ENCODE measurements at regions not wholly inside any gene's neighbourhood (a gene's known extent, or its start where the extent isn't known, plus 50 kb on each side); places are given as distances from the start of the nearest gene placed in this dataset.

DNA sequence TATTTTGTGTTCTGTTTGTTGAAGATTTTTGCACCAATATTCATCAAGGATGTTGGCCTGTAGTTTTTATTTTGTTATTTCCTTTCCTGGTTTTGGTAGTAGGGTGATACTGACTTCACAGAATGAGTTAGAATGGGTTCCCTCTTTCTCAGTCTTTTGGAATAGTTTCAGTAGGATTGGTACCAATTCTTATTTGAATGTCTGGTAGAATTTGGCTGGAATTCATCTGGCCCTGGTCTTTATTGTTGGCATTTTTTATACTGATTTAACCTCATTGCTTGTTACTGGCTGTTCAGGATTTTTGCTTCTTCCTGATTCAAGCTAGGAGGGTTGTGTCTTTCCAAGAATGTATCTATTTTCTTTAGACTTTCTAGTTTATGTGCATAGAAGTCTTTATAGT lies 263.7 kb downstream of the SOX11 start:
- no peak for DNase-seq (ENCODE audit: low spot score)

- DNase-seq (ENCODE audit: low spot score): no peak
Observed at GRCh38 chr2:5959836-5960820, 267.9 kb downstream of the SOX11 start.

GRCh38 chr2:5967506-5967905 lies 275.3 kb downstream of the SOX11 start:
- DNase-seq (ENCODE audit: low spot score): no peak

DNA sequence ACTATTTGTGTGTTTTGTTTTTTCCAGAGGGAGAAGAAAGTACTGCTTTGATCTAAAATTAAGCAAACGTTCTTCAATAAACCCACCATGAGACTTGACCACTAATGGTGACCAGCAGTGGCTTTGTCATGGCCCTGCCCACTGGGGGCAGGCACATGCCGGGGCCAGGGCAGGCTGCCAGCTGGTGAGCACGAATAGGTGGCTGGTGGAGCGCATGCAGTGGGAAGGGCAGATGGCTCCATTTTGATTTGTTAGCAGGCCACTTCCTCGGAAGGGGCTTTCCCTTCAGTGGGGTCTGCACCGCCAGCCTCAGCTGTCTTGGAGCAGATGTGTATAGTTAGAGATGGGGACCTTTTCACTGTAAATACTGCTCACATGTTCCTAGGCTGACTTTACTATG lies 277.1 kb downstream of the SOX11 start:
- no peak for DNase-seq (ENCODE audit: low spot score)

- no peak for DNase-seq (ENCODE audit: low spot score)
Observed at GRCh38 chr2:5970347-5970746, 278.2 kb downstream of the SOX11 start.

GRCh38 chr2:5974477-5974876 lies 282.3 kb downstream of the SOX11 start:
- no peak for DNase-seq (ENCODE audit: low spot score)

- no peak for DNase-seq (ENCODE audit: low spot score)
Observed at GRCh38 chr2:5975401-5975800, 283.2 kb downstream of the SOX11 start.

DNA sequence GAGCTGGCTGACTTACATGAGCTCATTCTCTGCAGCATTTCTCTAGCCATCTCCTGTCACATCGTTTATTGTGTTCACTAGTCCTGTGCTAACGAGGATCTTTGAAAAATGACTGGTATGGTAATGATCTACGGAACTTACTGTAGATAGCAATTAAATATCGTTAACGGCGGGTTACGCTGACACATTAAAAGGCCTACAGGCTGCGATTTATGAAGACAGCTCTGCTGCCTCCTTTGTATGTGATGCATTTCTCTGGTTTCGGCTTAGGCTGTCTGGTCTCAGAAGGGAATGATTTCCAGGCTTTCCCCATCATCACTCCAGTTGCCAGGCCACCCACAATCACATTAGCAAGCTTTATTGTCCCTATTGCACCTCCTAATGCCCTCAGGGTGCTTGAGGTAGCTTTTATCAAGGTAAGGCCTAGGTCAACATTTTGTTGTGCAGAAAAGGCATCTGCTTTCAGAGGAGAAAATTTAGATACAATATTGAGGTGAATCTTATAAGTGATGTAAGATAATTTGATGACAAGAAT lies 284.4 kb downstream of the SOX11 start:
- no peak for DNase-seq (ENCODE audit: low spot score)

GRCh38 chr2:5977477-5977876 lies 285.3 kb downstream of the SOX11 start:
- DNase-seq (ENCODE audit: low spot score): no peak

DNA sequence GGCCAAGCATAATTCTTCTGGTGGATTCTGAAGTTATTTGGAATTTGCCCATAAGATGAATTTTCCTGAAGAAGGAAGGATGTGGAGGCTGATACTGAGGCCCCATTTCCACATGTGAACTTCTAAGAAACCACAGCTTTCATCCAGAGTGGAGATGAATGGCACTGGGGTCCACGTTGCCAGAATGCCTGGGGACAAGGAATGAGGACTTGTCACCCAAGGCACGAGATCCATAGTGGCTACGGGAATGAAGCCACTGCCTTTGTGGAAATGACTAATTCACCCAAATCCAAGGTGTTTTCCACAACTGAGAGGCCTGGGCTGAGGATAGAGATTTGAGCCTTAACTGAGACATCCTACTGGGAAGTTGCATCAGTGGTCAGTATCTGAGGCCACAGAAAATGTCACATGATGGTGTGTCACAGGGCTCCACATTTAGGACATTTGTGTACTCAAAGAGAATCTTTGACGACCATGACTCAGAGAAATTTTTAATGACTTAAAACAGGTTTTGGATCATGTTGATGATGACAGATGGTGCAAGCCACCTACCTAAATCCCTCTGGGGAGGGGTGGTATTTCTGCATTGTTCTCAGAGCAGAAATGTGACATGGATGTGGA lies 286.1 kb downstream of the SOX11 start:
- no peak for DNase-seq (ENCODE audit: low spot score)

DNA sequence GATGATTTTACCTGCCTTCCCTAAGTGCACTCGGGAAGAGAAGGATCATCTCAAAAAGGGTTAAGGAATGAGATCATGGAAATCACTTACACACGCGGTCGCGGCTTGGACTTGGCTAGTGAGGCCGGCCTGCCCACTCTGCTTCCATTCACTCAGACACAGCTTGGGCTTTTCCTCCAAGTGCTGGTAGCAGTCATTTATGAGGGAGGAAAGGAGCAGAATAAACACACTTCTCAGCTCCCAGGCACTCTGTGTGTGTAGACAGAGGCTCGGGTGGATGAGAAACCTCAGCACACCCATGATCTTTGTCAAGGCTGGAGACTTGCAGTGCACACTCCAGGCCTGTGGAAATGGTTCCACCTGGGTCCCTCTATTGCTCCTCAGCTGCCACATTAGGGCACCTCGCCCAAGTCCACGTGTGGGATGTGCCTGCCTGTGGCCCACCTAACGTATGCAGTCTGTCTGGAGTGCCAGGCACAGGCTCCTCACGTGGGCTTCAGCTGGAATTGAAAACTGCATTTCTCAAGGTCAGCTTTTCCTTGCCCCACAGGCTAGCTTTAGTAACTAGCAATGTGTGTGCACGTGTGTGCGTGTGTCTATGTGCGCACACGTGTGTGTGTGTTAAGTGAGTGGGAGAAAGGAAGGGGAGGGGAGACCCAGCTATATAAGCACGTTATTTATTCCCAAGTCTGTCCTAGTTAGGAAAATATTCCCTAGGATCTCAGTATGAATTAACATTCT lies 288.4 kb downstream of the SOX11 start:
- DNase-seq (ENCODE audit: low spot score): no peak

DNA sequence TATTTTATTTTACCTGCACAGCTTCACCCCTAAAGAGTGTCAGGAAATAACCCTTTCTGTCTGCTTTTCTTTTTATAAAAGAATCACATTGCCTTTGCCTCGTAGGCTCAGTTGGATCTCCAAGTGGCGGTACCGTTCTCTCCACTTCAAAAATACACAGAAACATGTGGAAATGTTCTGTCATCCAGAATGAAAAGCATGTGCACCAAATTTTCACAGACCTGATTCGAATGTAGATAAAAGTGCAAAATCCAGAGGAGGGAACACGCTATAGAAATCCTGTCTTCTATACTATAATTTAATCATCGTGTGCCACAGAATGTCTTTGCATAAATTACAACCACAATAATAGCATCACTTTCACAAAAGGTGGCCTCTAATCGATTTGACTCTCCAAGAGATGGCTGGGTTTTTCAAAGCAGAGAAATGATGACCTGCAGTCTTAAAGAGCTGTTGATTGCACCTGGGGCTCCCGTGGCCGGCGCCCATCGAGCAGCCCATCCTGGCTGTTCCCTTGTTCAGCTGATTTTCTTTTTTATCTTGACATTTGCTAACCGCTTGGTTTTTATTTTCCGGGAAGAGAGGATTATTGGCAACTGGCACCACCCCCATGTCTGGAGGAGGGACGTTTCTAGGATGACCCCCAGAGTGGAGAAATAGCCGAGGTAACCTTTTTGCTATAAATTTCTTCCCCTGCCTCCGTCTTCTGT lies 290.2 kb downstream of the SOX11 start:
- no peak for DNase-seq (ENCODE audit: low spot score)

- no peak for DNase-seq (ENCODE audit: low spot score)
Observed at GRCh38 chr2:5982903-5983265, 290.7 kb downstream of the SOX11 start.

DNA sequence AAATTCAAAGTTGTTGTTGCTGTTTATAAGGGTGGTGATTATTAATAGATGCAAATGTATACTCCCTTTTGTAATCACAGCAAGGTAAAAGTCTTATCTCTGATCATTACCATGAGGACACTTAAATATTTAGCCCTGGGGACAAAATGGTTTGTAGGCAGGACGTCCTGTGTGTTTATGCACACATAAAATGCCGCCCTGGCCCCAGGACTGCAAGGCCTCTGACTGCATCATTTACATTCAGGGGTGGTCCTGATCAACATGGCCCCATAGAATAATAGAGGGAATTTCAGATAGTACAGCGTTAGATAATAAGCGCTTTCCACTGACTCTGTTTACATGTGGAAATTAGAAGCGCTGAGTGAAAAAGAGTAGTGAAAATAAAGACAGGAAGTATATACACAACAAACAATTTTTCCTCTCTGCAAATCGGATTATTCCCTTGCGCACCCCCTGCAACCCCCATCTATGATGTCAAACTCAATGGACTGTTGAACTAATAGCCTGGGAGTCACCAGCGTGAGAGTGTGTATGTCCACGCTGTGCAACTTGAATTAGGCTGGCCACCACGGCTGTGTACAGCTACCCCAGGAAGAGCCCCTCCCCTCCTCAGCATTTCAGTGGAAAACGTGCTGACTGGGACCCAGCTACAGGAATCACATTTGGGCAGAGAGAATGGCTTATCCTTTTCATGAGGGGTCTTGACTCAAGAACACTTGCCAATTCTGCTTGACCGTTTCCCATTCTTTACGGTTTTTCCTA lies 291.5 kb downstream of the SOX11 start:
- DNase-seq (ENCODE audit: low spot score): no peak

GRCh38 chr2:5984273-5984655 lies 292.1 kb downstream of the SOX11 start:
- DNase-seq (ENCODE audit: low spot score): no peak

DNA sequence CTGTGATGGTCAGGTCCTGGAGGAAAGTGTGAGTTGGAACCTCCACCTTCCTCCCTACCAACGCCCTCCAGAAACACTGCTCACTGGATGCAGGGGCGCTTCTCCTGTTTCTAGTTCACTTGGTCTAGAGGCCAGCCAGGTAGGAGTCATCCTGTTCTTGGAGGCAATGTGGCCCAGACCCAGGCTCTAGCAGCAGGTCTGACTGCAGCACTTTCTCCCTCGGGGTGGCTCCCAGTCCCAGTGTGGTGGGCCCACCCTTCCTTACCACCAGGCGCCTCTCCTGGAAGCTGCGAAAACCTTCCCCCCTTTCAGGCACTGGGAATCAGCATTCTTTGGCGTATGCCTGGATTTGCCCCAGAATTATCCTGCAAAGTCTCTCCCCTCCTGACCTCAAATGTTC lies 292.8 kb downstream of the SOX11 start:
- DNase-seq (ENCODE audit: low spot score): no peak

DNA sequence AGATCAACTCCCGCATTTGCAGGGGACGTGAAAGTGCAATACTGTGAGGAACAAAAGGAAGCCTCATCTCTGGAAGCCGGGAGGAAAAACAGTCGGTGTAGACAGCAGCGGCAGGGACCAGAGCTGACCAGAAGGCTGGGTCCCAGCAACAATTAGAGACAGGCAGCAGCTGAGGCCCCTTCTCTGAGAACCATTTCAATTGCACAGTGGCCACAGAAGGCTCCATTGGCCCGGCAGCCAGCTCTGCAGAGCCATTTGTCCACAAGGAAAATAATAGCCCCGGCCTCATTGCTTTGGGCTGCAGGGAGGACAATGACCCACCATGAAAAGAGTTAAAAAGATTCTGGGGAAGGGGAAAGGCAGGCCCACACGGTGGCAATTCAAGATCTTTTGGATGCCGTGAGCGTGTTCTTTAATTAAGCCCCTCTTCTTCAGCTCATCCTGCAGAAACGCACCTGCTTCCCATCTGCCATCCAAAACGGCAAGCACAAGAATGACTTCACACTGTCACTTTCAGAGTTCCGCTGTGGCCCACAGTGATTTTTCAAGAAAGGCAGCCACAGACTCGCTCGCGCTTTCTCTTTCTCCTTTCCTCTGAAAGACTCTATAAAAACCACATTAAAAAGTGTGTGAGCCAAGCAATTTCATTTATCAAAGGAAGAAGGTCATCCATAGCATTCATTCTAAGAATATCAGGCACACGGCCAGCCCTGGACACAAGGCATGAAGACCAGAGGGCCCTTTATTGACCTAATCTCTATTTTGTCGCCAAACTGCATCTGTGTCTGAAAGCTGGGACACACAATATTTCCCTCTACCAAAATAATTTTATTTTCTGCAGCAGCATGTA lies 293.6 kb downstream of the SOX11 start:
- no peak for DNase-seq (ENCODE audit: low spot score)

GRCh38 chr2:5986801-5987787 lies 294.9 kb downstream of the SOX11 start:
- DNase-seq (ENCODE audit: low spot score): no peak

GRCh38 chr2:5988120-5988519 lies 295.9 kb downstream of the SOX11 start:
- no peak for DNase-seq (ENCODE audit: low spot score)
